Left ventricle myocardium inferior (tissue), 1 donor: ENCODE measurements at regions not wholly inside any gene's neighbourhood (a gene's known extent, or its start where the extent isn't known, plus 50 kb on each side); places are given as distances from the start of the nearest gene placed in this dataset.

ENCODE experiments used
- DNase-seq: peaks from one replicate; pipeline ENCODE4 v3.0.0-alpha.2; 2020
- H3K27ac ChIP-seq: fragments of 200-600 bp; replicated peaks from 2 replicates; pipeline ENCODE4 v1.8.0; 2021
- H3K27me3 ChIP-seq: fragments of 200-600 bp; 2 replicates; pipeline ENCODE4 v1.8.0; 2021; ENCODE audit warnings: low read depth
- H3K36me3 ChIP-seq: fragments of 200-600 bp; 2 replicates; pipeline ENCODE4 v1.8.0; 2021
- H3K4me1 ChIP-seq: fragments of 200-600 bp; 2 replicates; pipeline ENCODE4 v1.8.0; 2021
- H3K4me3 ChIP-seq: fragments of 200-600 bp; 2 replicates; pipeline ENCODE4 v1.8.0; 2021; ENCODE audit warnings: mild to moderate bottlenecking, moderate library complexity
- H3K9me3 ChIP-seq: fragments of 200-600 bp; replicated peaks from 2 replicates; pipeline ENCODE4 v1.8.0; 2021
- intact Hi-C: fragments of 100-400 bp; cut with micrococcal nuclease; formaldehyde crosslinking; loops from one replicate; pipeline ENCODE4 v1.11.0; 2022
- TF ChIP-seq, protein P1 (sequence below): fragments of 200-600 bp; IDR thresholded peaks from 2 replicates; pipeline ENCODE4 v1.8.0; 2021; ENCODE audit warnings: antibody characterized with exemption, mild to moderate bottlenecking, borderline replicate concordance
- donor health status: DM: no; HTN: yes; CAD: no; lungs with severe emphysema.

DNA sequence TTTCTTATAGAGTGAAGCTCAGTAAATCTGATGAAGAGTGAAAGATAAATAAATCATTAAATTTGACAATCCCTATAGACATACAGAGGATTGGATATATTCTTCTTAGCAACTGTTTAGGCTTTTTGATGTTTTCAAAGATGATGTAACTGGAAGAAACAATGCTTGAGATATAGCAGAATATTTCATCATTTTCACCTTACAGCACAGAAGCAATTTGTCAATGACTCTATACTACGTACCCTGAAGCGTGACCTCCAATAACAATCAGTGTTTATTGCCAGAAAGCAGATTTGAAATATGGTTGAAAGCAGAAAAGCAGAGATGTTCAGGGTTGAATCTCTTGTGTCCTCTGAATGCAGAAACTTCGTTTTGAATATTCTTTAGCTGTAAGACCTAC, 228.4 kb downstream of the DTHD1 start:
- Histone ChIP-seq H3K27ac (no peak overlapping the region), H3K9me3 (peaks cover 9% of the 10 kb centered on the region), H3K27me3 (no peaks in the 10 kb centered on the region), H3K36me3 (no peaks in the 10 kb centered on the region), H3K4me1 (no peaks in the 10 kb centered on the region), H3K4me3 (no peak overlapping the region)
- TF ChIP-seq, protein P1, sequence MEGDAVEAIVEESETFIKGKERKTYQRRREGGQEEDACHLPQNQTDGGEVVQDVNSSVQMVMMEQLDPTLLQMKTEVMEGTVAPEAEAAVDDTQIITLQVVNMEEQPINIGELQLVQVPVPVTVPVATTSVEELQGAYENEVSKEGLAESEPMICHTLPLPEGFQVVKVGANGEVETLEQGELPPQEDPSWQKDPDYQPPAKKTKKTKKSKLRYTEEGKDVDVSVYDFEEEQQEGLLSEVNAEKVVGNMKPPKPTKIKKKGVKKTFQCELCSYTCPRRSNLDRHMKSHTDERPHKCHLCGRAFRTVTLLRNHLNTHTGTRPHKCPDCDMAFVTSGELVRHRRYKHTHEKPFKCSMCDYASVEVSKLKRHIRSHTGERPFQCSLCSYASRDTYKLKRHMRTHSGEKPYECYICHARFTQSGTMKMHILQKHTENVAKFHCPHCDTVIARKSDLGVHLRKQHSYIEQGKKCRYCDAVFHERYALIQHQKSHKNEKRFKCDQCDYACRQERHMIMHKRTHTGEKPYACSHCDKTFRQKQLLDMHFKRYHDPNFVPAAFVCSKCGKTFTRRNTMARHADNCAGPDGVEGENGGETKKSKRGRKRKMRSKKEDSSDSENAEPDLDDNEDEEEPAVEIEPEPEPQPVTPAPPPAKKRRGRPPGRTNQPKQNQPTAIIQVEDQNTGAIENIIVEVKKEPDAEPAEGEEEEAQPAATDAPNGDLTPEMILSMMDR, result no peak
- no peak for DNase-seq
- intact Hi-C loops, result no loop called here

DNA sequence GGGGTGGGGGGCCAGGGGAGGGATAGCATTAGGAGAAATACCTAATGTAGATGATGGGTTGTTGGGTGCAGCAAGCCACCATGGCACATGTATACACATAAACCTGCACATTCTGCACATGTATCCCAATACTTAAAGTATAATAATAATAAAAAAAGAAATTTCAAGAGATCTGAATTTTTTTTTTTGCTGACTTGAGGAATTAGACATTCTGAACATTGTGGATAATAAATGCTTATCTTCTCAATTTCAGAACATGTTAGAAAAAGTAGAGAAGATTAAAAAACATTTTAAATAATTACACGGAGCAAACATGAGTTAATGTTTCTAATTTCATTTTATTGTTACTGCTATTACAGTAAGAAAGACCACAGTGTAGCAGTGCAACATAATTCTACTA, 230.4 kb downstream of the DTHD1 start:
- TF ChIP-seq, protein P1, result no peak
- Histone ChIP-seq H3K4me3 (no peak overlapping the region), H3K9me3 (peaks cover 9% of the 10 kb centered on the region), H3K27ac (no peak overlapping the region), H3K36me3 (no peaks in the 10 kb centered on the region), H3K4me1 (no peaks in the 10 kb centered on the region), H3K27me3 (no peaks in the 10 kb centered on the region)
- intact Hi-C loops, result no loop called here
- DNase-seq, result no peak

DNA sequence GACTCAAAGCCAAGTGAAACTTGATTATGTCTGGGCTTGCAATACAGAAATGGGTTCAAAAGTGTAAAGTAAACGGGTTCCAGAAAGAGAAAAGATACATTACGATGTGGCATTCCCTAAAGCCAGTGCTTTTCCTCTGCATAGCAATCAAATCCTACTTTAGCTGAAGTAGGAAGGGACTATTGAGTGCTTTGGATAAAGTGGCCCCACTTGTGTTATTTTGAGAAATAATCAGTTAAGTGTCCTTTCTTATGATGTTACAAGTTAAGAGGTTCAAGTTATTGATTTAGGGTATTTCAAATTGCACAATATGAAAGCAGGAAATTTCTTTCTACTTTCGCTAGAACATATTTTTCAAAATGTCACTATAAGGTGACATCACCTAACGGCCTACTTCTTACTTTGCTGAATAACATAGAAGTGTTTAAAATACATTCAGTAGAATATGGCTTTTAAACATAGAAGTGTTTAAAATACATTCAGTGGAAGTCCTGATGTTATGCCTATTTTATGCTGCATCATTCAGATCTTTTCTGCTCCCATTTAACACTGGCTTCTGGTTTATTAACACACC, 235.2 kb downstream of the DTHD1 start:
- no peaks in the 10 kb centered on the region for H3K27me3 ChIP-seq
- no peak overlapping the region for H3K4me3 ChIP-seq
- peaks cover 32% of the 10 kb centered on the region for H3K9me3 ChIP-seq
- H3K4me1 ChIP-seq, result no peaks in the 10 kb centered on the region
- TF ChIP-seq, protein P1, result no peak
- H3K36me3 ChIP-seq, result no peaks in the 10 kb centered on the region
- no peak for DNase-seq
- intact Hi-C loops, result no loop called here
- no peak overlapping the region for H3K27ac ChIP-seq

DNA sequence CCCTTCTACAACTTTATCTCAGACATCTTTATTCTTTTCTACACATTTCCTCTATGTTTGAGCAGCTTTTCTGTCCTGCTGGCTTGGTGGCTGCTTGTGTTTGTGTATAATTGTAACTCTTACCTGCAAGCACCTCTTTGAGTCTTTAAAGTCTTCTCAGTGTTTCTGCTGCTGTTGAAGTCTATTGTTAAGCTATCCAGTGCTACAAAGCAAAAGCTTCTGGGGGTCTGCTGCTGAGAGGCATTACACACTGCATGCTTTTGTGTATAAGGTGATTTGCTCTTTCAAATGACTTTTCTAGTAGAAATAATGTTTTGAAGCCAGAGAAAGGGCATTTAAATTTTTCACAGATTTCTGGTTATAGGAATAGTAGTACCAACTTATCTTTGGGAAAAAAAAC, 241.8 kb downstream of the DTHD1 start:
- Histone ChIP-seq H3K9me3 (peaks cover 65% of the 10 kb centered on the region), H3K36me3 (no peaks in the 10 kb centered on the region), H3K4me1 (no peaks in the 10 kb centered on the region), H3K27ac (no peak overlapping the region), H3K4me3 (no peak overlapping the region), H3K27me3 (no peaks in the 10 kb centered on the region)
- no peak for DNase-seq
- TF ChIP-seq, protein P1, result no peak
- intact Hi-C loops, result no loop called here

DNA sequence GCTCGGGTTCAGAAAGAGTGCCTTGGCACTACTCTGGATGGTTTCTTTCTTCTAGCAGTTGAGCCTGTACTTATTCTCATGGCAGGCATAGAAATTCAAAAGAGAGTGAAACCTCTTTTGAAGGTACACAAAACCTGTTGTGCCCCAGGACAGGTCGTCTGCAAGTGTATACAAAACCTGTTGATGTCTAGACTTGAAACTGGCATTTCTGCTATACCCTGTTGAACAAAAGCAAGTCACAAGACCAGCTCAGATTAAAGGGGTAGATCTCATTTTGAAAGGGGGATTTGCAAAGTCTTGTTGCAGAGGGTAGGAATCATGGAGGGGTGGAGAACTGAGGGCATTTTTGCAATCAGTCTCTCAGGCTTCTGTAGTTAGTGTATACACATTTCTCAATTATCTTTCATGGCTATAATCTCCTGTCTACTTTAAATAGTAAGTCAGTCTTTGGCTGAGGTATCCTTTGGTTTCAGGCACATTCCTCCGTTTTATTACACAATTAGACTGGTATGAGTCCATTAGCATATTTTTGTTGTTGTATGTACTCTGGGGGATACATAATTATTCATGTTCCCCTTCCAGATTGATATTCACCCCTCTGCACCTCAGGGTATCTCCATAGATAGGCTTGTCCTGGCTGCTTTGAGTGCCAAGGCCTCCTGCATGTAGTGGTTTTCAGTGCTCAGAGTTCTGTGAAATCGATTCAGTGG, 251.4 kb downstream of the DTHD1 start:
- Histone ChIP-seq H3K4me1 (no peaks in the 10 kb centered on the region), H3K36me3 (no peaks in the 10 kb centered on the region), H3K27ac (no peak overlapping the region), H3K27me3 (no peaks in the 10 kb centered on the region), H3K9me3 (peaks cover 26% of the 10 kb centered on the region), H3K4me3 (no peak overlapping the region)
- no peak for DNase-seq
- intact Hi-C loops, result no loop called here
- TF ChIP-seq, protein P1, result no peak
